Trophoblast cell (in vitro differentiated cells and primary cell): ENCODE measurements at regions not wholly inside any gene's neighbourhood (a gene's known extent, or its start where the extent isn't known, plus 50 kb on each side); places are given as distances from the start of the nearest gene placed in this dataset.

Source experiments
- DNase-seq, 2 donors: peaks; one replicate each; pipeline ENCODE4 v3.0.0-alpha.2; 2016
- H2AFZ ChIP-seq: 2 replicates; pipeline ENCODE4 v1.6.1; 2013; ENCODE audit warnings: low read length, moderate library complexity, mild to moderate bottlenecking; ENCODE audit not compliant: insufficient read depth, poor library complexity
- H2AK5ac ChIP-seq: 2 replicates; pipeline ENCODE4 v1.6.1; 2013; ENCODE audit warnings: mild to moderate bottlenecking, low read length
- H2BK120ac ChIP-seq: 2 replicates; pipeline ENCODE4 v1.6.1; 2013; ENCODE audit warnings: low read length, mild to moderate bottlenecking, moderate library complexity; ENCODE audit not compliant: insufficient read depth, poor library complexity
- H2BK12ac ChIP-seq: 2 replicates; pipeline ENCODE4 v1.6.1; 2013; ENCODE audit warnings: mild to moderate bottlenecking, low read length, moderate library complexity
- H2BK5ac ChIP-seq: 2 replicates; pipeline ENCODE4 v1.6.1; 2013; ENCODE audit warnings: low read length, low read depth, moderate library complexity, mild to moderate bottlenecking; ENCODE audit not compliant: poor library complexity
- H3K14ac ChIP-seq: 2 replicates; pipeline ENCODE4 v1.6.1; 2013; ENCODE audit warnings: mild to moderate bottlenecking, low read length
- H3K18ac ChIP-seq: 2 replicates; pipeline ENCODE4 v1.6.1; 2013; ENCODE audit warnings: mild to moderate bottlenecking, low read length
- H3K23ac ChIP-seq: 2 replicates; pipeline ENCODE4 v1.6.1; 2013; ENCODE audit warnings: low read length
- H3K27ac ChIP-seq: 2 replicates; pipeline ENCODE4 v1.5.1; 2013; ENCODE audit warnings: low read depth, mild to moderate bottlenecking, inconsistent platforms, low read length, moderate library complexity
- H3K27me3 ChIP-seq: 2 replicates; pipeline ENCODE4 v1.6.1; 2013; ENCODE audit warnings: inconsistent platforms, mild to moderate bottlenecking, low read length, moderate library complexity; ENCODE audit not compliant: insufficient read depth
- H3K36me3 ChIP-seq, 2 experiments: 1 replicate in 1 of 2; 2 replicates in 1 of 2; pipeline ENCODE4 v1.6.1; 2013; ENCODE audit warnings: low read length in 2 of 2, mild to moderate bottlenecking in 2 of 2, moderate library complexity in 1 of 2; ENCODE audit not compliant: insufficient read depth in 2 of 2, control insufficient read depth in 1 of 2
- H3K4ac ChIP-seq: 2 replicates; pipeline ENCODE4 v1.6.1; 2013; ENCODE audit warnings: low read depth, mild to moderate bottlenecking, low read length, moderate library complexity
- H3K4me1 ChIP-seq, 2 experiments: 1 replicate in 1 of 2; 2 replicates in 1 of 2; pipeline ENCODE4 v1.6.1; 2013; ENCODE audit warnings: low read length in 2 of 2, mild to moderate bottlenecking in 2 of 2, moderate library complexity in 1 of 2; ENCODE audit not compliant: insufficient read depth in 2 of 2, control insufficient read depth in 1 of 2
- H3K4me2 ChIP-seq: 2 replicates; pipeline ENCODE4 v1.6.1; 2013; ENCODE audit warnings: inconsistent platforms, mild to moderate bottlenecking, low read length, moderate library complexity
- H3K4me3 ChIP-seq: 2 replicates; pipeline ENCODE4 v1.5.1; 2013; ENCODE audit warnings: mild to moderate bottlenecking, low read depth, low read length, inconsistent platforms
- H3K79me1 ChIP-seq: one replicate; pipeline ENCODE4 v1.6.1; 2013; ENCODE audit warnings: low read length
- H3K79me2 ChIP-seq: 2 replicates; pipeline ENCODE4 v1.6.1; 2013; ENCODE audit warnings: low read length, mild to moderate bottlenecking; ENCODE audit not compliant: control insufficient read depth, insufficient read depth, poor library complexity
- H3K9ac ChIP-seq: 2 replicates; pipeline ENCODE4 v1.6.1; 2013; ENCODE audit warnings: mild to moderate bottlenecking, low read length
- H3K9me3 ChIP-seq: 2 replicates; pipeline ENCODE4 v1.6.1; 2013; ENCODE audit warnings: low read depth, mild to moderate bottlenecking, control low read depth, inconsistent platforms, low read length; ENCODE audit not compliant: insufficient read depth
- H4K12ac ChIP-seq: 2 replicates; pipeline ENCODE4 v1.6.1; 2013; ENCODE audit warnings: low read depth, mild to moderate bottlenecking, low read length, moderate library complexity
- H4K8ac ChIP-seq: 2 replicates; pipeline ENCODE4 v1.6.1; 2013; ENCODE audit warnings: low read depth, mild to moderate bottlenecking, low read length, moderate library complexity
- H4K91ac ChIP-seq: one replicate; pipeline ENCODE4 v1.6.1; 2013; ENCODE audit warnings: low read depth, mild to moderate bottlenecking, low read length, moderate library complexity
- WGBS: extraction: QIAGEN DNeasy Blood & Tissue Kit; methylation state at CpG from one replicate; pipeline ENCODE4 v1.1.7; 2013; ENCODE audit warnings: missing lambda C conversion rate; ENCODE audit not compliant: insufficient read length, insufficient coverage; ENCODE audit errors: extremely low coverage; 5-methylcytosine and 5-hydroxymethylcytosine counted together

DNA sequence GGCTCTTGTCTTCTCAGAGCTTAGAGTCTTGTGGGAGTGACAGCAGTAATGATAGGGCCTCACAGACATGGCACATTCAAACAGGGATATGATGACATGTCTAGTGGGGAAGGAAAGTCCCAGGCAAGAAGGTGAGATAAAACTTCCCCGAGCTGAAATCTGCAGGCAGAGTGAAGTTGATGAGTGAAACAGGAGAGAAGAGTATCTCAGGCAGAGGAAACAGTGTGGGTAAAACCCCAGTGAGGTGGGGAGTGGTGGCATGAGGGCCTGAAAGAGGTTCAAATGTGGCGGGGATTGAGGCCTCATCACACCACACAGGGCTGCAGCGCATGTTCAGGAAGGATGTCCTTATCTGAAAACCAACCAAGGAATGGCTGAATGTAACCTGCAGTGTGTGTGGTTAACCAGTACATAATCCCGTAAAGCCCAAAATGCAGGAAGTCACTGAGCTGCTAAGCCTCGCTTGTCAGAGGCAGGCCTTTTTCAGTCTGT, 153.8 kb upstream of the E2F8 start:
- no peak overlapping the region for H3K4me2 ChIP-seq
- H4K8ac ChIP-seq = no peak overlapping the region
- H3K23ac ChIP-seq = no peak overlapping the region
- H3K9ac ChIP-seq = no peak overlapping the region
- H3K9me3 ChIP-seq = no peaks in the 10 kb centered on the region
- no peaks in the 10 kb centered on the region for H3K4me1 ChIP-seq
- H2AFZ ChIP-seq = no peak overlapping the region
- H3K36me3 ChIP-seq = no peaks in the 10 kb centered on the region
- H3K4me3 ChIP-seq = no peak overlapping the region
- no peak overlapping the region for H3K18ac ChIP-seq
- no peaks in the 10 kb centered on the region for H3K79me1 ChIP-seq
- H2BK120ac ChIP-seq = no peak overlapping the region
- no CpG with 5 or more reads among the region's 5 CpGs for WGBS
- no peak for DNase-seq
- H2BK12ac ChIP-seq = no peak overlapping the region
- H3K14ac ChIP-seq = no peak overlapping the region
- H4K12ac ChIP-seq = no peak overlapping the region
- no peak overlapping the region for H4K91ac ChIP-seq
- no peak overlapping the region for H3K27ac ChIP-seq
- H3K27me3 ChIP-seq = no peaks in the 10 kb centered on the region
- no peak overlapping the region for H3K4ac ChIP-seq
- no peaks in the 10 kb centered on the region for H3K79me2 ChIP-seq
- no peak overlapping the region for H2BK5ac ChIP-seq
- no peak overlapping the region for H2AK5ac ChIP-seq

DNA sequence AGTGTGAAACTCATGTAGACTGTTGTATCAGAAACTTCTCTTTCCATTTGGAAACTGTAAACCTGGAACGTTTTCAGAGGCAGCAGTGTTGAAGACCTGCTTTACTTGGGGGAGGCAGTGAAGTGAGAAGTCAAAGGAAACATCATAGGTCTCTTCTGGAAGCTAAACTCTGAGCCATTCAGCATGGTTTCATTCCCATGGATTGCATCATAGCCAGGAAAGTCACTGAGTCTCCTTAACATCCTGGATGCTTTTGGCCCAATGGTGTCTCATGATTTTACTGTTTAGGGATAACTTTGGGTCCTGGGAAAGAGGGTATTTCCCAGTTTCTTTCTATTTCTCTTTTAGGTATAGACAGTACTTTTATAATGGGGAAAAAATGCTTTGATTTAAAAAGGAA, 153.2 kb upstream of the E2F8 start:
- Histone ChIP-seq H3K4ac (no peak overlapping the region), H3K9me3 (no peaks in the 10 kb centered on the region), H4K8ac (no peak overlapping the region), H3K36me3 (no peaks in the 10 kb centered on the region), H2BK5ac (no peak overlapping the region), H3K79me1 (no peaks in the 10 kb centered on the region), H3K79me2 (no peaks in the 10 kb centered on the region), H3K14ac (no peak overlapping the region), H3K23ac (no peak overlapping the region), H2AFZ (no peak overlapping the region), H3K27ac (no peak overlapping the region), H3K18ac (no peak overlapping the region), H3K27me3 (no peaks in the 10 kb centered on the region), H4K12ac (no peak overlapping the region), H2BK120ac (no peak overlapping the region), H2BK12ac (no peak overlapping the region), H3K9ac (no peak overlapping the region), H4K91ac (no peak overlapping the region), H3K4me3 (no peak overlapping the region), H3K4me1 (no peaks in the 10 kb centered on the region), H2AK5ac (no peak overlapping the region), H3K4me2 (no peak overlapping the region)
- WGBS = no CpG with 5 or more reads among the region's 1 CpG
- DNase-seq = no peak

DNA sequence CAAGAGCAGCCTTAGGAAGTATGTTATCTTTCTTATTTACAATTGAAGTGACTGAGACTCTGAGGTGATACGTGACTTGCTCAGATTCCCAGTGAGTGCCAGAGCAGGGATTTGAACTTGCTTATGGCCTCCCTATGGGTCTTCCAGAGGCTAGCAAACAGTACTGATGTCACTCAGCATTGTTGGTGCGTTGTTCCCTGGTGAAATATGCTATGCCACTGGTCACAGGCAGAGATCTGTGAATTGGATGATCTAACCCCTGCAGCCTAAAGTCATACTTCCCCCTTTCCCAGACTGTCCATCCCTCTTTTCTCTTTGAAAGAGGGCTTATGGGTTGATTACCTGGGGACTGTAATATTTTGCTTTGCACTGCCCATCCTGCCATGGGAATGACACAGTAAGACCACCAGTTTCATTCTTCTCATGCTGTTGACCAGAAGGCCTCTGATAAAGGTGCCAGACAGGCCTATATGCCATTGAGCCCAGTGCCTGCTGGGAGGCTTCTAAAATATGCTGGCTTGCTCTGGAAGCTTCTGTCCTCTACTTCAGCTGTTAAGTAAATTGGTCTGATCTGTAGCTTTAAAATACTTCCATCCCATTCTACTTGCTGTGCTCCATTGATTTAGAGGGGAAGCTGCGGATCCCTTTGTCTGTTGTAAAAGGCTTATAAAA, 152.2 kb upstream of the E2F8 start:
- Histone ChIP-seq H3K4me2 (no peak overlapping the region), H3K4ac (no peak overlapping the region), H3K27ac (no peak overlapping the region), H4K12ac (no peak overlapping the region), H3K9ac (no peak overlapping the region), H3K18ac (no peak overlapping the region), H3K79me1 (no peaks in the 10 kb centered on the region), H2BK12ac (no peak overlapping the region), H4K8ac (no peak overlapping the region), H3K79me2 (no peaks in the 10 kb centered on the region), H3K27me3 (no peaks in the 10 kb centered on the region), H3K14ac (no peak overlapping the region), H2AK5ac (no peak overlapping the region), H3K4me3 (no peak overlapping the region), H3K4me1 (no peaks in the 10 kb centered on the region), H4K91ac (no peak overlapping the region), H3K23ac (no peak overlapping the region), H3K9me3 (no peaks in the 10 kb centered on the region), H3K36me3 (no peaks in the 10 kb centered on the region), H2BK120ac (no peak overlapping the region), H2AFZ (no peak overlapping the region), H2BK5ac (no peak overlapping the region)
- no CpG with 5 or more reads among the region's 3 CpGs for WGBS
- no peak for DNase-seq

DNA sequence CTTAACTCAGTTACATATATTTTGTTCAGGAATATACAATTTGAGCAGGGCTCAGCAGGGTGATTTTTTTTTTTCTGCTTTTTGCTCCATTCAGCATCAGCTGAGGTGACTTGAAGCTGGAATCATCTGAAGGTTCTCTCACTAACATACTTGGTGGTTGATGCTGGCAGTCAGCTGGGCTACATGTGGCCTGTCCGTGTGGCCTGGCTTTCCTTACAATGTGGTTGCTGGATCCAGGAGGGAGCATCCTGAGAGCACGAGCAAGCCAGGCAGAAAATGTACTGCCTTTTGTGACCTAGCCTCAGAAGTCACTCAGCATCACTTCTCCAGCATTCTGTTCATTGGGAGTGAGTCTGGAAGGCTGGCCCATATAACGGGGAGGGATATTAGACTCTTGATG, 151.6 kb upstream of the E2F8 start:
- Histone ChIP-seq H2AK5ac (no peak overlapping the region), H3K9me3 (no peaks in the 10 kb centered on the region), H2AFZ (no peak overlapping the region), H3K27me3 (no peaks in the 10 kb centered on the region), H3K4me1 (no peaks in the 10 kb centered on the region), H3K4ac (no peak overlapping the region), H3K9ac (no peak overlapping the region), H2BK120ac (no peak overlapping the region), H4K91ac (no peak overlapping the region), H4K12ac (no peak overlapping the region), H3K4me3 (no peak overlapping the region), H2BK5ac (no peak overlapping the region), H3K27ac (no peak overlapping the region), H3K79me2 (no peaks in the 10 kb centered on the region), H2BK12ac (no peak overlapping the region), H3K4me2 (no peak overlapping the region), H3K36me3 (no peaks in the 10 kb centered on the region), H4K8ac (no peak overlapping the region), H3K79me1 (no peaks in the 10 kb centered on the region), H3K18ac (no peak overlapping the region), H3K14ac (no peak overlapping the region), H3K23ac (no peak overlapping the region)
- DNase-seq = no peak
- no CpG with 5 or more reads among the region's 3 CpGs for WGBS
